ENCODE measurements at regions not wholly inside any gene's neighbourhood (a gene's known extent, or its start where the extent isn't known, plus 50 kb on each side); places are given as distances from the start of the nearest gene placed in this dataset.

GRCh38 chr5:174571662-174572397, 152.6 kb upstream of the MSX2 start:
- intact Hi-C loops (cut with DNase I), result no loop called here
- no peak for TF ChIP-seq CTCF (IDR thresholded peaks at IDR 0.05)
- Histone ChIP-seq H3K4me1 (no peaks in the 10 kb centered on the region), H3K27ac (no peak overlapping the region), H3K4me3 (no peak overlapping the region), H3K9me3 (no peaks in the 10 kb centered on the region), H3K27me3 (no peaks in the 10 kb centered on the region), H3K9ac (ENCODE audit: low read depth in 2 of 2, low read length in 2 of 2) (no peak overlapping the region), H3K36me3 (no peaks in the 10 kb centered on the region)
- peak; percentile 50 for DNase-seq

- no peak overlapping the region for H3K27ac ChIP-seq
- no peak overlapping the region for H3K4me3 ChIP-seq
- H3K27me3 ChIP-seq, result no peaks in the 10 kb centered on the region
- H3K9me3 ChIP-seq, result no peaks in the 10 kb centered on the region
- intact Hi-C loops (cut with DNase I), result no loop called here
- no peak for DNase-seq
- H3K36me3 ChIP-seq, result no peaks in the 10 kb centered on the region
- TF ChIP-seq CTCF (IDR thresholded peaks at IDR 0.05), result no peak
- H3K4me1 ChIP-seq, result no peaks in the 10 kb centered on the region
- no peak overlapping the region for H3K9ac ChIP-seq (ENCODE audit: low read depth in 2 of 2, low read length in 2 of 2)
These were observed 151.8 kb upstream of the MSX2 start for GRCh38 chr5:174572591-174572990.

GRCh38 chr5:174573221-174573994, 151.0 kb upstream of the MSX2 start:
- intact Hi-C loops (cut with DNase I), result no loop called here
- Histone ChIP-seq H3K27me3 (no peaks in the 10 kb centered on the region), H3K9me3 (no peaks in the 10 kb centered on the region), H3K4me3 (no peak overlapping the region), H3K36me3 (no peaks in the 10 kb centered on the region), H3K27ac (no peak overlapping the region), H3K9ac (ENCODE audit: low read depth in 2 of 2, low read length in 2 of 2) (no peak overlapping the region), H3K4me1 (no peaks in the 10 kb centered on the region)
- no peak for TF ChIP-seq CTCF (IDR thresholded peaks at IDR 0.05)
- DNase-seq, result no peak

GRCh38 chr5:174575043-174575442, 149.3 kb upstream of the MSX2 start:
- no peak for DNase-seq
- H3K9ac ChIP-seq (ENCODE audit: low read depth in 2 of 2, low read length in 2 of 2), result no peak overlapping the region
- TF ChIP-seq CTCF (IDR thresholded peaks at IDR 0.05), result no peak
- H3K27ac ChIP-seq, result no peak overlapping the region
- no peaks in the 10 kb centered on the region for H3K9me3 ChIP-seq
- H3K4me3 ChIP-seq, result no peak overlapping the region
- H3K36me3 ChIP-seq, result no peaks in the 10 kb centered on the region
- intact Hi-C loops (cut with DNase I), result no loop called here
- no peaks in the 10 kb centered on the region for H3K4me1 ChIP-seq
- no peaks in the 10 kb centered on the region for H3K27me3 ChIP-seq

- Histone ChIP-seq H3K9me3 (no peaks in the 10 kb centered on the region), H3K27me3 (no peaks in the 10 kb centered on the region), H3K27ac (no peak overlapping the region), H3K4me1 (no peaks in the 10 kb centered on the region), H3K36me3 (no peaks in the 10 kb centered on the region), H3K9ac (ENCODE audit: low read depth in 2 of 2, low read length in 2 of 2) (no peak overlapping the region), H3K4me3 (no peak overlapping the region)
- intact Hi-C loops (cut with DNase I), result no loop called here
- no peak for TF ChIP-seq CTCF (IDR thresholded peaks at IDR 0.05)
- no peak for DNase-seq
These were observed 148.3 kb upstream of the MSX2 start for GRCh38 chr5:174576042-174576441.
